SJSA1 (cell line): ENCODE measurements at regions not wholly inside any gene's neighbourhood (a gene's known extent, or its start where the extent isn't known, plus 50 kb on each side); places are given as distances from the start of the nearest gene placed in this dataset.
A peak's percentile ranks its signal among the peaks of the same experiment; 100 is the strongest.

Source experiments
- DNase-seq, 2 experiments: peaks; one replicate each; pipeline ENCODE4 v3.0.0-alpha.2; 2015 to 2020; ENCODE audit warnings: low spot score in 2 of 2, low read depth in 1 of 2
- H3K27ac ChIP-seq: fragments of 250-450 bp; sonication (Bioruptor Pico); 2 replicates; pipeline ENCODE4 v1.5.1; 2020; ENCODE audit warnings: mild to moderate bottlenecking, moderate library complexity
- H3K27me3 ChIP-seq: fragments of 250-450 bp; sonication (Bioruptor Pico); replicated peaks from 2 replicates; pipeline ENCODE4 v1.5.1; 2020; ENCODE audit warnings: mild to moderate bottlenecking, moderate library complexity
- H3K36me3 ChIP-seq: fragments of 250-450 bp; sonication (Bioruptor Pico); 2 replicates; pipeline ENCODE4 v1.5.1; 2020; ENCODE audit warnings: mild to moderate bottlenecking
- H3K4me1 ChIP-seq: fragments of 250-450 bp; sonication (Bioruptor Pico); replicated peaks from 2 replicates; pipeline ENCODE4 v1.6.1; 2021; ENCODE audit warnings: mild to moderate bottlenecking
- H3K4me3 ChIP-seq: fragments of 250-450 bp; sonication (Bioruptor Pico); 2 replicates; pipeline ENCODE4 v1.5.1; 2020; ENCODE audit warnings: mild to moderate bottlenecking
- H3K9me3 ChIP-seq: fragments of 250-450 bp; sonication (Bioruptor Pico); replicated peaks from 2 replicates; pipeline ENCODE4 v1.5.1; 2020; ENCODE audit warnings: mild to moderate bottlenecking

DNA sequence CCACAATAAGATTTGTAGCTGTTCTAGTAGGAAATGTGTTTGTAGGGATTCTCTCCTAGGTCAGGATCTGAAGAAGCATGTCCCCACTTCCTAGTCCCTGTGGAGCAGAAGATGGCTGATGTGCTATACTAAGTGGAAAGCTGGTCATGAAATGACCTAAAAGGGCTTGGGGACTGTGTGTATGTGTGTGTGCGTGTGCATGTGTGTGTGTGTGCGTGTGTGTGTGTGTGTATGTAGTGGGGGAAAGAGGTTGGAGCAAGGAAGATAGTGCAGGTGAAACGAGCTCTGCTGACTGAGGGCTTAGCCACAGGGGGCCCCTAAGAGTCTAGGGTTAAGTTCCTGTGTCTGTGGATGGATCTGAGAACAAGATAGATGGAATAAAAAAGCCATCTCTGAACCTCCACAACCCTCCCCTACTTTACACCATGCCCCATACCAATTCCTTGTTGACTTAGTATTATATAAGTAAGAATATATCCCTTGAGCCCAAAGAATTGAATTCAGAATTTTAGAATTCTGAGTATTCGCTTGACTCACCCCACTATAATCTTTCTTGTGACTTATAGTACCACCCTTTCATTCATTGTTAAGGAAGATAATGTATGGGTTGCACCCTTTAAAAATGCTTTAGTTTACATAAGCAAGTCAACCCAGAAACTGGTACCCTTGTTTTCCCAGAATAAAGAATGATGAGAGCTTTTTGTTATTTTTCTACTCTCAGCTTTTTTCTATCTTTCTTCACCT, 96.1 kb downstream of the RPL22L1 start:
- no peaks in the 10 kb centered on the region for H3K36me3 ChIP-seq

DNA sequence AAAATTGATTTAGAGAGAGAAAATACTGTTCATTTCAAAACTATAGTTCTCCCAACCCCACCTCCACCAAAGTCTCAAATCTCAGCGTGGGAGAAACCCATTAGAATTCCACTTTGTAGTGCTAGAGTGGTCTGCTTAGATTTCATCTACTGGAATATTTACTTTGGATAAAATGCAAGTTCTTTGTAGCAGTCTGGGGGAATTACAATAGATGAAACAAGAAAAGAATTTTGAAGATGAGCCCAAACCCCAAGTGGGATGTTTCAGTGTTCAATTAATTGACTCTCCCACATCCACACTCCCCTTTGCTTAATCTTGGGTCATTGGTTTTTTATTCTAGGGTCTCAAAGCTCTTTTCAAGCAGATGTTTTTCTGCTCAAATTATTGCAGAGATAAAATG, 97.8 kb downstream of the RPL22L1 start:
- no peak overlapping the region for H3K27ac ChIP-seq
- DNase-seq, result no peak

More for the DNA sequence above, 96.1 kb downstream of the RPL22L1 start:
- Histone ChIP-seq H3K9me3 (no peaks in the 10 kb centered on the region), H3K4me1 (peaks cover 26% of the 10 kb centered on the region), H3K4me3 (no peak overlapping the region), H3K27ac (no peak overlapping the region), H3K27me3 (no peaks in the 10 kb centered on the region)
- no peak for DNase-seq

GRCh38 chr3:170768334-170768801, 101.6 kb downstream of the RPL22L1 start:
- Histone ChIP-seq H3K9me3 (no peaks in the 10 kb centered on the region), H3K27me3 (no peaks in the 10 kb centered on the region), H3K4me3 (no peak overlapping the region), H3K36me3 (no peaks in the 10 kb centered on the region), H3K27ac (peak overlapping the region; percentile 79), H3K4me1 (peaks cover 62% of the 10 kb centered on the region)
- DNase-seq, result peak; percentile 96 to 97

More for the DNA sequence above, 97.8 kb downstream of the RPL22L1 start:
- Histone ChIP-seq H3K4me3 (no peak overlapping the region), H3K9me3 (no peaks in the 10 kb centered on the region), H3K27me3 (no peaks in the 10 kb centered on the region), H3K36me3 (no peaks in the 10 kb centered on the region), H3K4me1 (peaks cover 41% of the 10 kb centered on the region)

GRCh38 chr3:170767576-170767941, 102.4 kb downstream of the RPL22L1 start:
- Histone ChIP-seq H3K9me3 (no peaks in the 10 kb centered on the region), H3K4me3 (no peak overlapping the region), H3K27ac (peak overlapping the region; percentile 72), H3K27me3 (no peaks in the 10 kb centered on the region), H3K4me1 (peaks cover 58% of the 10 kb centered on the region), H3K36me3 (no peaks in the 10 kb centered on the region)
- DNase-seq, result peak in 1 of 2 experiments; percentile 54

- no peaks in the 10 kb centered on the region for H3K27me3 ChIP-seq
- H3K4me3 ChIP-seq, result no peak overlapping the region
- no peaks in the 10 kb centered on the region for H3K9me3 ChIP-seq
- H3K36me3 ChIP-seq, result no peaks in the 10 kb centered on the region
- DNase-seq, result no peak
- peak overlapping the region; percentile 72 for H3K27ac ChIP-seq
- peaks cover 57% of the 10 kb centered on the region for H3K4me1 ChIP-seq
Observed at GRCh38 chr3:170766823-170767575, 103.0 kb downstream of the RPL22L1 start.

GRCh38 chr3:170766253-170766652, 103.7 kb downstream of the RPL22L1 start:
- DNase-seq, result no peak
- Histone ChIP-seq H3K4me3 (no peak overlapping the region), H3K27ac (peak overlapping the region; percentile 72; the same call in 1 of the 2 replicates), H3K36me3 (no peaks in the 10 kb centered on the region), H3K27me3 (no peaks in the 10 kb centered on the region), H3K4me1 (peaks cover 53% of the 10 kb centered on the region), H3K9me3 (no peaks in the 10 kb centered on the region)

- Histone ChIP-seq H3K27me3 (no peaks in the 10 kb centered on the region), H3K4me3 (no peak overlapping the region), H3K36me3 (no peaks in the 10 kb centered on the region), H3K4me1 (peaks cover 59% of the 10 kb centered on the region), H3K9me3 (no peaks in the 10 kb centered on the region), H3K27ac (peak overlapping the region; percentile 72)
- no peak for DNase-seq
Observed at GRCh38 chr3:170765419-170766078, 104.4 kb downstream of the RPL22L1 start.

GRCh38 chr3:170764017-170764416, 106.0 kb downstream of the RPL22L1 start:
- Histone ChIP-seq H3K4me1 (peaks cover 56% of the 10 kb centered on the region), H3K27me3 (no peaks in the 10 kb centered on the region), H3K27ac (no peak overlapping the region), H3K9me3 (no peaks in the 10 kb centered on the region), H3K36me3 (no peaks in the 10 kb centered on the region), H3K4me3 (no peak overlapping the region)
- DNase-seq, result no peak

DNA sequence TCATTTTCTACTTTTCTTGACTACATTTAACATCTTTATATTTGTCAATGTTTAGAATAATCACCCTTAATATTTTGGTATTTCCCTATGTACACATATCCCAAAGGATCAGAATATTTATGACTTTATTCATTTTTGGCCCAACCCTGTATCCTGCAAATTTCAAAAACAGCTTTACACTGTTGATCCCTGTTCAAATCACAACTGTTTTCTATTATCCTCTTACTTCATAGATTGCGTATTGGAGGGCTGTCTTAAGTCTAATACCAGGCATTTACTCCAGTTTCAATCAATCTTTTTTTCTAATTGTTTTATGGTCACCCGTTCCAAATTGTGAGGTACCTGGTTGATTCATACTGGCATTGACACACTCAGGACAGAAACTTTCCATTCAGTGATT, 107.9 kb downstream of the RPL22L1 start:
- Histone ChIP-seq H3K9me3 (no peaks in the 10 kb centered on the region), H3K27ac (no peak overlapping the region), H3K4me1 (peaks cover 38% of the 10 kb centered on the region), H3K27me3 (no peaks in the 10 kb centered on the region), H3K4me3 (no peak overlapping the region), H3K36me3 (no peaks in the 10 kb centered on the region)
- no peak for DNase-seq

DNA sequence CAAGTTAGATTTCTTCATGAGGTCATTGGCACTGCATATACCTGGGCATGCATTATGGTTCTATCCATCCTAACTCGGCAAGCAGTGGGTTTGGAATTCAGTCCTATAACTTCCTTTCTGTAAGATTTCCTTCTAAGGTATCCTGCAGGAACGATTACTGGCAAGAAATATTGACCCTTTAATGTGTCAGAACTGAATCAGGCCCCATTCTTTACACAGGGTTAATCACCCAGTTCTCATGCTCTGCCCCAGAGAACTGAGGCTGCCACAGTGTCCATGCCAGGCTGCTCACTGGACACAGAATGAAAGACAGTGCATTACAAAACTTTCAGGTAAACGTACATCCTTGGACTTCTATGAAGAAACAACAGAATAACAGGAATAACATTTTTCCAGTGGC, 108.9 kb downstream of the RPL22L1 start:
- Histone ChIP-seq H3K27me3 (no peaks in the 10 kb centered on the region), H3K4me1 (peaks cover 29% of the 10 kb centered on the region), H3K9me3 (no peaks in the 10 kb centered on the region), H3K27ac (no peak overlapping the region), H3K36me3 (no peaks in the 10 kb centered on the region), H3K4me3 (no peak overlapping the region)
- no peak for DNase-seq

DNA sequence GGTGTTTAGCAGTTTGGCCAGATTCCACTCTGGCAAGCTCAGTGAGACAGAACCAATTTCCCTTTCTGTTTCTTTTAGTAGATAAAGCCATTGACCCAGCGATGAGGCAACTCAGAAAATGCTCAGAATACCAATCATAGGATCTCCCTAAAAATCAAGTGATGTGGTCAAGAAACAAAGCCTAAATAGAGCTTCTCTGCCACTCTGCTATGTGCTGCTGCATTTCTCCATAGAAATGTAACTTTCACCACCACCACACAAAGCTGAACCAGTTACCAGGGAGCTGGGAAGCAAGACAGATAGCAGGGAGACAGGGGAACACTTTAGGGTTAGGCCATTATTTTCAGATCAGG, 109.8 kb downstream of the RPL22L1 start:
- H3K36me3 ChIP-seq, result no peaks in the 10 kb centered on the region
- H3K4me1 ChIP-seq, result peaks cover 19% of the 10 kb centered on the region
- DNase-seq, result no peak
- no peaks in the 10 kb centered on the region for H3K9me3 ChIP-seq
- H3K27ac ChIP-seq, result no peak overlapping the region
- no peaks in the 10 kb centered on the region for H3K27me3 ChIP-seq
- H3K4me3 ChIP-seq, result no peak overlapping the region

DNA sequence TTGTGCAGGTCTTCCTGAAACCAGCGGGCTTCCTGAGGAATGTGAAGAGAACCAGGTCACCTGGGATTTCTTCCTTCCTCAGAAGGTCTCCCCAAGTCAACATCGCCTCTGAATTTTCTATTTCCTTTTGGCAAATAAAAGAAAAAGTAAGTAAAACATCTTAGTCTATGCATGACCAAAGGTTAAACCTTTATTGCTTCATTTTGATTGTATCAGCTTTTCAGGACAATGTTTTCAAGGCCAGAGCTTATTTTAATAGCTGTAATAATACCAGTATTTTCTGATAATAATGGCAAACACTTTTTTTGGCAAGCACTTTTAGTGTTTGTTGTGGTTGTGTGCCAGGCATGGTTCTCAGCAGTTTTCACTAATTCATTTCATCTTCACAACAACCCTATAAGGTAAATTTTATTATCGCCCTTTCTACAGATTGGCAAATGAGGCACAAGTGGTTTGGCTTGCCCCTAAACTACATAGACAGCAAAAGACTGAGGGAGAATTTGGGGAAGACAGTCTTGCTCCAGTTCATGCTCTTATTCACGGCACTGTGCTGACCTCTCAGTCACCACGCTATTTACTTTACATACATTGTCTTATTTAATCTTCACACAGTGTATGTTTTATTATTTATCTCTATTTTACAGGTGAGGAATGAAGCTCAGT, 110.4 kb downstream of the RPL22L1 start:
- H3K9me3 ChIP-seq, result no peaks in the 10 kb centered on the region
- H3K4me1 ChIP-seq, result peaks cover 15% of the 10 kb centered on the region
- H3K36me3 ChIP-seq, result no peaks in the 10 kb centered on the region
- no peak for DNase-seq
- no peak overlapping the region for H3K4me3 ChIP-seq
- H3K27ac ChIP-seq, result no peak overlapping the region
- no peaks in the 10 kb centered on the region for H3K27me3 ChIP-seq

- DNase-seq, result no peak
- no peaks in the 10 kb centered on the region for H3K27me3 ChIP-seq
- no peak overlapping the region for H3K4me3 ChIP-seq
- peaks cover 39% of the 10 kb centered on the region for H3K4me1 ChIP-seq
- H3K9me3 ChIP-seq, result no peaks in the 10 kb centered on the region
- H3K27ac ChIP-seq, result no peak overlapping the region
- no peaks in the 10 kb centered on the region for H3K36me3 ChIP-seq
Observed at GRCh38 chr3:170757038-170757437, 113.0 kb downstream of the RPL22L1 start.
